ENCODE measurements at regions not wholly inside any gene's neighbourhood (a gene's known extent, or its start where the extent isn't known, plus 50 kb on each side); places are given as distances from the start of the nearest gene placed in this dataset.

DNA sequence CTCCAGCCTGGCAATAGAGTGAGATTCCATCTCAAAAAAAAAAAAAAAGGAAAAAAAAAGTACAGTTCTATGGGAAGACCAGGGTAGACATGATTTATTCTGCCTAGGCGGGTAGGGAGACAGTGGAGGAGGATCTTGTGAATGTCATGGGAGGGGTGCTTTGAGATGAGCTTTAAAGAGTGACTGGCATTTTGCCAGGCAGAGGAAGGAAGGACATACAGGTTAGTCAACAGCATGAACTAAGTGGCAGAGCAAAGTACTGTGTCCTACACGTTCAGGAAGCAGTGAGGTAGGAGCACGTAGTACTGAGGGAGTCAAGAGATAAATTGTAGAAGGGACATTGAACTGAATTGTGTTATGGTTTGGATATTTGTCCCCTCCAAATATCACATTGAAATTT lies 451.5 kb downstream of the TOX3 start:
- Histone ChIP-seq H3K79me2 (ENCODE audit: low read depth) (no peaks in the 10 kb centered on the region), H3K4me2 (no peak overlapping the region), H3K4me3 (no peak overlapping the region), H3K27ac (no peak overlapping the region), H4K20me1 (ENCODE audit: insufficient read depth) (no peaks in the 10 kb centered on the region), H3K9me3 (ENCODE audit: insufficient read depth, low read depth) (no peaks in the 10 kb centered on the region), H3K36me3 (ENCODE audit: low read depth) (no peaks in the 10 kb centered on the region), H3K27me3 (ENCODE audit: insufficient read depth, low read depth) (no peaks in the 10 kb centered on the region), H3K9me2 (ENCODE audit: insufficient read depth) (no peaks in the 10 kb centered on the region; the same call in 1 of the 2 replicates), H3K4me1 (replicated peaks; ENCODE audit: insufficient read depth) (no peaks in the 10 kb centered on the region), H3F3A (ENCODE audit: insufficient read depth, low read depth) (no peaks in the 10 kb centered on the region), H2AFZ (no peak overlapping the region)
- no TSS peak for BruUV-seq (replicated peaks)
- CTCF ChIA-PET = no interaction called here
- POLR2A ChIA-PET (ENCODE audit: unreplicated experiment) = no interaction called here
- TF ChIP-seq CTCF (conservative IDR thresholded peaks at IDR 0.05) (no peak), EZH2 (IDR thresholded peaks at IDR 0.05; ENCODE audit: low read depth) (no peak)
- no peak for DNase-seq
- intact Hi-C loops (cut with micrococcal nuclease; ENCODE audit: unreplicated experiment) = no loop called here

- Histone ChIP-seq H3K9me2 (ENCODE audit: insufficient read depth) (no peaks in the 10 kb centered on the region; the same call in 1 of the 2 replicates), H3K9me3 (ENCODE audit: insufficient read depth, low read depth) (no peaks in the 10 kb centered on the region), H3K79me2 (ENCODE audit: low read depth) (no peaks in the 10 kb centered on the region), H4K20me1 (ENCODE audit: insufficient read depth) (no peaks in the 10 kb centered on the region), H2AFZ (no peak overlapping the region), H3K36me3 (ENCODE audit: low read depth) (no peaks in the 10 kb centered on the region), H3K4me3 (no peak overlapping the region), H3F3A (ENCODE audit: insufficient read depth, low read depth) (no peaks in the 10 kb centered on the region), H3K27ac (no peak overlapping the region), H3K4me1 (replicated peaks; ENCODE audit: insufficient read depth) (no peaks in the 10 kb centered on the region), H3K27me3 (ENCODE audit: insufficient read depth, low read depth) (no peaks in the 10 kb centered on the region), H3K4me2 (no peak overlapping the region)
- intact Hi-C loops (cut with micrococcal nuclease; ENCODE audit: unreplicated experiment) = no loop called here
- no TSS peak for BruUV-seq (replicated peaks)
- TF ChIP-seq CTCF (conservative IDR thresholded peaks at IDR 0.05) = no peak
- no peak for TF ChIP-seq EZH2 (IDR thresholded peaks at IDR 0.05; ENCODE audit: low read depth)
- ChIA-PET POLR2A (ENCODE audit: unreplicated experiment) (no interaction called here), CTCF (no interaction called here)
- no peak for DNase-seq
Measured at GRCh38 chr16:52092126-52092525, 454.8 kb downstream of the TOX3 start.

- no peaks in the 10 kb centered on the region for H3K27me3 ChIP-seq (ENCODE audit: insufficient read depth, low read depth)
- no peaks in the 10 kb centered on the region for H3K4me1 ChIP-seq (replicated peaks; ENCODE audit: insufficient read depth)
- no peaks in the 10 kb centered on the region for H3F3A ChIP-seq (ENCODE audit: insufficient read depth, low read depth)
- intact Hi-C loops (cut with micrococcal nuclease; ENCODE audit: unreplicated experiment) = no loop called here
- no peak overlapping the region for H2AFZ ChIP-seq
- no peaks in the 10 kb centered on the region; the same call in 1 of the 2 replicates for H3K9me2 ChIP-seq (ENCODE audit: insufficient read depth)
- H3K4me3 ChIP-seq = no peak overlapping the region
- no peaks in the 10 kb centered on the region for H4K20me1 ChIP-seq (ENCODE audit: insufficient read depth)
- H3K36me3 ChIP-seq (ENCODE audit: low read depth) = no peaks in the 10 kb centered on the region
- H3K79me2 ChIP-seq (ENCODE audit: low read depth) = no peaks in the 10 kb centered on the region
- no peaks in the 10 kb centered on the region for H3K9me3 ChIP-seq (ENCODE audit: insufficient read depth, low read depth)
- CTCF ChIA-PET = no interaction called here
- BruUV-seq (replicated peaks) = no TSS peak
- DNase-seq = no peak
- POLR2A ChIA-PET (ENCODE audit: unreplicated experiment) = no interaction called here
- TF ChIP-seq CTCF (conservative IDR thresholded peaks at IDR 0.05) (no peak), EZH2 (IDR thresholded peaks at IDR 0.05; ENCODE audit: low read depth) (no peak)
- no peak overlapping the region for H3K4me2 ChIP-seq
- no peak overlapping the region for H3K27ac ChIP-seq
Measured at GRCh38 chr16:52090080-52090479, 456.9 kb downstream of the TOX3 start.
